C4-2B (cell line): ENCODE measurements at regions not wholly inside any gene's neighbourhood (a gene's known extent, or its start where the extent isn't known, plus 50 kb on each side); places are given as distances from the start of the nearest gene placed in this dataset.

Experiments used
- CTCF ChIP-seq: fragments of 450-650 bp; conservative IDR thresholded peaks from 2 replicates; pipeline ENCODE4 v1.5.1; 2017; ENCODE audit warnings: mild to moderate bottlenecking
- ZFX ChIP-seq: fragments of 450-650 bp; IDR thresholded peaks from 2 replicates; pipeline ENCODE4 v1.6.1; 2017

GRCh38 chr1:175820456-175821025, 77.1 kb upstream of the TNR start:
- TF ChIP-seq CTCF: no peak
- TF ChIP-seq ZFX: no peak
